Fibroblast of gingiva (primary cell): ENCODE measurements at regions not wholly inside any gene's neighbourhood (a gene's known extent, or its start where the extent isn't known, plus 50 kb on each side); places are given as distances from the start of the nearest gene placed in this dataset.
"Not testable (repeated sequence)": the region's sequence is repeated elsewhere in the genome, so short reads cannot be mapped to it uniquely, and the experiment has no call there.

Experiments used
- DNase-seq: peaks from one replicate; pipeline ENCODE4 v3.0.0-alpha.2; 2011; ENCODE audit warnings: low read depth

DNA sequence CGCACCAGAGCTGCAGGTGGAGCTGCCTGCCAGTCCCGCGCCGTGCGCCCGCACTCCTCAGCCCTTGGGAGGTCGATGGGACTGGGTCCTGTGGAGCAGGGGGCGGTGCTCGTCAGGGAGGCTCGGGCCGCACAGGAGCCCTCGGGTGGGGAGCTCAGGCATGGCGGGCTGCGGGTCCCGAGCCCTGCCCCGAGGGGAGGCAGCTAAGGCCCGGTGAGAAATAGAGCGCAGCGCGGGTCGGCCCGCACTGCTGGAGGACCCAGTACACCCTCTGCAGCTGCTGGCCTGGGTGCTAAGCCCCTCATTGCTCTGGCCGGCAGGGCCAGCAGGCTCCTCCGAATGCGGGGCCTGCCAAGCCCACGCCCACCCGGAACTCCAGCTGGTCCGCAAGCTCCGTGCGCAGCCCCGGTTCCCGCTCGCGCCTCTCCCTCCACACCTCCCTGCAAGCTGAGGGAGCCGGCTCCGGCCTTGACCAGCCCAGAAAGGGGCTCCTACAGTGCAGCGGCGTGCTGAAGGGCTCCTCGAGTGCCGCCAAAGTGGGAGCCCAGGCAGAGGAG is 403.7 kb upstream of the KLHL1 start:
- DNase-seq = not testable (repeated sequence)

DNA sequence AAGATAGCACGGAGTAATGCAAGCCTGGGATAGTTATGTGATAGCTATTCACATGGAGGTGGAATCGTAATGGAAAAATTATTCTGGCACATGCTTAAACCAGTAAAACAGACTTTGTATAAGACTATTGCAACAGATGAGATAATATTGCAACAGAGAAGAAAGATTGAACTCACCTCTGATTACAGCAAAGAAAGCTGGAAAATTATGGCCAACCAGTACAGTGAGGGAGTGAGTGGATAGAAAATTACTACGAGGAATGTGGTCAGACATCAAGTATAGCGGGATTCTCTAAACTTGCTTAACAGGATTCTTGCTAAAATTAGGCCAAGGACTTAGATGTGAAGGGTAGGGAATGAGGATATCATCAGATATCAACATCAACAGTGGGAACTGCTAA is 397.6 kb upstream of the KLHL1 start:
- no peak for DNase-seq

DNA sequence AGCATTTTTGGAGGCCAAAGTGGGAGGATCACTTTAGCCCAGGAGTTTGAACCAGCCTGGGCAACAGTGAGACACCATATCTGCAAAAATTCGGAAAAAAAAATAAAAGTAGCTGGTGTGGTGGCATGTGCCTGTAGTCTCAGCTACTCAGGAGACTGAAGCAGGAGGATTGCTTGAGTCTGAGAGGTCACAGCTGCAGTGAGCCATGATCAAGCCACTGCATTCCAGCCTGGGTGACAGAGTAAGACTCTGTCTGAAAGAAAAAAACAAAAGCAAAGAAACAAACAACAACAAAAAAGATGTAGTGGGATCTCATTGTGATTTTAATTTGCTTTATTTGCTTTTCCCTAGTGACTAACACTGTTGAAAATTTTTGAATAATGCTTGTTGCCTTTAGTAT is 394.7 kb upstream of the KLHL1 start:
- no peak for DNase-seq

DNA sequence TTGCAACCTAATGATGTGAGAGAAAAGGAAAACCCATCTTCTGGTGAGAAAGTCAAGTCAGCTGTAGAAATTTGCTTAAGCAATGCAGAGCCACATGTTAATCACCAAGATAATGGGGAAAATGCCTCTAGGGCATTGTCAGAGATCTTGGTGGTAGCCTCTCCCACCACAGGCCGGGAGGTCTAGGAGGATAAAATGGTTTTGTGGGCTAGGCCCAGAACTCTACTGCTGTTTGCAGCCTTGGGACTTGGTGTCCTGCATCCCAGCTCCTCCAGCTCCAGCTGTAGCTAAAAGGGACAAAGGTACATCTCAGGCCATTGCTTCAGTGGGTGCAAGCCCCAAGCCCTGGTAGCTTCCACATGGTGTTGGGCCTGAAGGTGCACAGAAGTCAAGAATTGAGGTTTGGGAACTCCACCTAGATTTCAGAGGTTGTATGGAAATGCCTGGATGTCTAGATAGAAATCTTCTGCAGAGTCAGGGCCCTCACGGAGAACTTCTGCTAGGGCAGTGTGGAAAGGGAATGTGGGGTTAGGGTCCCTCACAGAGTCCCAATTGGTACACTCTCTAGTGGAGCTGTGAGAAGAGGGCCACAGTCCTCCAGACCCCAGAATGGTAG is 382.2 kb upstream of the KLHL1 start:
- no peak for DNase-seq

DNA sequence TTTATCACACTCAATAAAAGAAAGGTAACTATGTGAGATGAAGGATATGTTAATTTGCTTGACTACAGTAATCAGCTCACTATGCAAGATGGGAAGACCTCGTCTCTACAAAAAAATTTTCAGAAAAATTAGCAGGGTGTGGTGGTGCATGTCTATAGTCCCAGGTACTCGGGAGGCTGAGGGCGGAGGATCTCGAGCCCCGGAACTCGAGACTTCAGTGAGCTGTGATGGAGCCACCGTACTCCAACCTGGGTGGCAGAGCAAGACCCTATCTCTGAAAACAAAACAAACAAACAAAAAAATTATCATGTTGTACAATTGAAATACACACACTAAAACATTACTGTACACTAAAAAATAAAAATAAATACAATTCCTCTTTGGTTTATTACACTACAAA is 376.7 kb upstream of the KLHL1 start:
- no peak for DNase-seq

DNA sequence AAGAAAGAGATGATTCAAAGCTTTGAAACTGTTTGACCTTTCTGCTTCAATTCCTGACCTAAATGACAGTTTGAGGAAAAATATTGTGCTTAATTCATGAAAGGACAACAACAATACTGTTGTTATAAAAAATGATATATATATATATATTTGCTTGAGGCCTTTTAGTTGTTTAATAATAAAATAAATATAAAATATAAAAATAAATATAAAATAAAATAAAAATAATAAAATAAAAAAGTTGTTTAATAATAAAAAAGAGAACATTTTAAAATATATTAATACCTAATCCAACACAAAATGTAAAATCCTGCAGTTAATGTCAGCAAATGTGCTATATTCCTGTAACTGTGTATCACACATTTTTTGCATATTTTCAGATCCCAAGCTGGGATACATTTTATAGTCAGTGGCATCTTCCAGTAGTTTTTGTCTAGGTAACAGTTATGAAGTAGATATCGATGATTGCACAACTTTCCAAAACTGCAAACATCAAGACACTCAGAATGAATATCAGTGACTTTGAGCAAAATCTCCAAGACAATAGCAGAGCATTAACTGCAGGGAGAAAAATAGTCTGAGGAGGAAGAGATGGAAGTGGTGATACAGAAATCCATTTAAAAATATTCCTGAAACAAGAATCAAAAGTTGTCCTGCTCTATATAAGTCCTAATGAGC is 375.5 kb upstream of the KLHL1 start:
- DNase-seq = no peak

DNA sequence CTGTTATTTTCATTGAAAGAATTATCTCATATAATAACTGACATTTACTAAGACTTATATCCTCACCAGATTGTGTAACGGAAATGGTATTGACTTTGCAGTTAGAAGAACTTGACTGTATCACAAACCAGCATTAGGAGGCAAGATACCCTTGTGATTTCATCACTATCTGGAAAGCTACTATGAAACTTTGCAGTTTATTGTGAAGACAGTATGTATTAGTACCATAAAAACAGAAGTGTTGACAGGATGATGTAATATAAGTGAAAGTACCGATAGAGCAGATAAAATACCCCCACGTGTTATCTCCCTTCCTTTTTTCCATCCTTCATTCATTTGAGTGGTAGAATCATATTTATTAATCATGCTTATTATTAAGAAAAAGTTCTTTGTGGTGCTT is 365.7 kb upstream of the KLHL1 start:
- no peak for DNase-seq

DNA sequence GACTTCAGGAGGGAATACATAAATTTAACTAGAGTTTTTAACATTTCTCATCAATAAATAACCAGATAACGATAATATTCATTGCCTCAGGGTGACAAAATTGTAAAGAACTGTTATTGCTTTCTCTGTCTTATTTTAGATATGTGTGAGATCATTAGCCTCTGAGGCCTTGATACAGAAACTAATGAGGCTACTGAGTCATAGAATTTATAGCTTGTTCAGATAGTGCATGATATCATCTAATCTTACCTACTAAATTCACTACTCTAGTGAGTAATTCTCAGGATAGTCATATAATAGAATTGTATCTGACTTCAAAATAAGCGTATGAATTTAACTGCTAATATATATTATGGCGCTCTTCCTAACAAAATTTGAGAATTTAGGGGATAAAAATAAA is 360.8 kb upstream of the KLHL1 start:
- DNase-seq = no peak

DNA sequence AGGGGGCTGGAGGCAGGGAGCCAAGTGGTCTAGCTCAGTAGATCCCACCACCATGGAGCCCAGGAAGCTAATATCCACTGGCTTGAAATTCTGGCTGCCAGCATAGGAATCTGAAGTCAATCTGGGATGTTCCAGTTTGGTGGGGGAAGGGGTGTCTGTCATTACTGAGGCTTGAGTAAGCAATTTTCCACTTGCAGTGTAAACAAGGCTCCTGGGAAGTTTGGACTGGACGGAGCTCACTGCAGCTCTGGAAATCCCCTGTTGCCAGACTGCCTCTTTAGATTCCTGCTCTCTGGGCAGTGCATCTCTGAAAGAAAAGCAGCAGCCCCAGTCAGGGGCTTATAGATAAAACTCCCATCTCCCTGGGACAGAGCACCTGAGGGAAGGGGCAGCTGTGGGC is 349.2 kb upstream of the KLHL1 start:
- DNase-seq = no peak

DNA sequence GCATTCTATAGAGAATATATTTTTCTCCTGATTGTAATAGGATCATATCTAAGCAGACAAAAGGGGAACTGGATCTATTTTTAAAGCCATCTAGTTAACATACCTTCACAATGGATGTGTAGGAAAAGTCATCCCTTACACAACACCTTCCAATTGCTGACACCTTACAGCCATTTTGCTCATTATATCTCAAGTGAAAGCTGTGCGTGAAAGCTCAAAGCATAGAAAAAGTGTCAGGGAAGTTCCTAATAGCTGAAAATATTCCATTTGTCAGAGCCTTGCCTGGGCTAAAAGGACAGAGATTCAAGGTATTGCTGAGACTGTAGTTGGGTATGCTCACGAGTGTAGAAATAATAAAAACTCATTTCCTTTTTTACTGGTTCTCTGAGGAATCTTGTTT is 340.6 kb upstream of the KLHL1 start:
- DNase-seq = no peak

DNA sequence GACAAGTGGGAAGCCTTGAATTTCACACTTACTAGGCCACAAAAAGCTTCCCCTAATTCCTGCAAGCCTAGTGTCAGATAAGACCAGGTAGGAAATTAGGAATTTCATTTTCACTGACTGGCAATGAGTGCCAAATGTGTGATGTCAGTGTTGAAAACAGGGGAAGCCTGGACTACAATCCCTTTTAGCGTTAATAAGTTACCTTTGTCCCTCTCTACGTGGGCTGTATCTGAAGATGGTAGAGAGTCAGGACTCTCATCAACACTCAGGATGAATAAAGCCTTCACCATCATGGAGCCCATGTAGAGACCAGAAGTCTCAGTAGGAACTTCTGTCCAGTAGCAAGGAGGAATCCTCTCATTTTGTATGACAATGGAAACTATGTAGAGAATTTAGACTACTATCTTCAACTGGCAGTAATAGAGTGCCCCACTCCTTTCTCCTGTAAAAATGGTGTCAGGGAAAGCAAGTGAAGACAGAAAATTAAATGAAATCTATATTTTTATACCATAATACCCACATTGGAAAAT is 324.1 kb upstream of the KLHL1 start:
- no peak for DNase-seq

DNA sequence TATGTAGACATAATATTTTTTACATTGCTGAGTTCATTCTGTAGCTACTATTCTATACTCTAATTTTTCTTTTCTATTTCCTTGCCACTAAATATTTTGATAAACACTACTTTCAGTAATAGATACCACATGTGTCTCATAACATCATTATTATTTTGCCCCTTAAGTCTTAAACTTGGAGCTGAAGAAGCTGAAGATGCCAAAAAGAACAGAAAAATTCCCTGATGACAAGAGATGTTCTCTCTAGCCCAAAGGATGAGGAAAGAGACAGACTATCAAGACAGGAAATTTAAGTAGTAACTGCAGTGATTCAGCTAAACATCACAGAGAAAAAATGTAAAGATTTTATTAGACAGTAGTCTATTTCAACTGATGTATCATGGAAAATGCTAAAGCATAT is 322.0 kb upstream of the KLHL1 start:
- DNase-seq = no peak

DNA sequence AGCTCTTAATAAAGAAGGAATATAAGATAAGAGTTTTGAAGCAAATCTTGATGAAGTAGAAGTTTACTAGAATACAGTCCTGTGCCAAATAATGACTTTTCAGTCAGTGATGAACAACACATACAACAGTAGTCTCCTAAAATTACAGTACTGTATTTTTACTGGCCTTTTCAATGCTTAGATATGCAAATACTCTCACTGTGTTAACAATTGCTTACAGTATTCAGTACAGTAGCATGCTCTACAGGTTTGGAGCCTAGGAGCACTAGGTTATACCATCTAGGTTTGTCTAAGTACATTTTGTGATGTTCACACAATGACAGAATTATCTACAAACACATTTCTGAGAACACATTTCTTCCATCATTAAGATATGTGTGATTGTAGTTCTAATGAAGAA is 316.7 kb upstream of the KLHL1 start:
- DNase-seq = no peak

DNA sequence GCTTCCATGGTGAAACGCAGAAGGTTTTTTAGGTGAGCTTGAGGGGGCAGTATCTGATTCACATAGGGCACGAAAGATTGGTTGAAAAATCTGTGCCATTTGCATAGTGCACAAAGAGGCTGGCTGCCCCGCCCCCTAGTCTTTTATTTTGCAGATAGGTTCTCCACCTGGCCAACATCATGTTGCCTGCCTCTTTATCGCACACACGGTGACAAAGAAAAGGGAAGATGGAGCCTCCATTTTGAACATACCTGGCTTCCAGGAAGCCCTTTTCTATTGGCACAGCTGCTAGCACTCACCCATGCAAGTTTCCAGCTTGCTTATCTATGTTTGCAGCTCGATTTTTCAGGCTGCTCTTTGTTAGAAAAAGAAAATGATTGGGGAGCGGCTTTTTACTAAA is 316.2 kb upstream of the KLHL1 start:
- no peak for DNase-seq

DNA sequence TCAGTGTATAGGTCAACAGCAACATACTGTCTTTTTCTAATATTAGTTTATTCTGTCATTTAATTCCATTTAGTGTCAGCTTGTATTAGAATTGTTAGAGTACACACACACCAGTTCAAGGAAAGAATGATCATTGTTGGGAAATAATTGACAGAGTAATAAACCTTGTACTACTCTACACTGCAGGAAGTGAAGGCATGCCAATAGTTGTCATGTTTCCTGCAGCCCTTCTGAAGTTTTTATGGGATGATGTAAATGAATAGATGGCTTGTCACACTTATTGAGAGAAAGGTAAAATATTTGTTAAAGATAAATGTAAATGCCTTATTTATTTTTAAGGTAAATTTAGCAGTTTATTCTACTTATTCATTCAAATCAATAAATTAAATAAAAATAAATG is 306.9 kb upstream of the KLHL1 start:
- no peak for DNase-seq

DNA sequence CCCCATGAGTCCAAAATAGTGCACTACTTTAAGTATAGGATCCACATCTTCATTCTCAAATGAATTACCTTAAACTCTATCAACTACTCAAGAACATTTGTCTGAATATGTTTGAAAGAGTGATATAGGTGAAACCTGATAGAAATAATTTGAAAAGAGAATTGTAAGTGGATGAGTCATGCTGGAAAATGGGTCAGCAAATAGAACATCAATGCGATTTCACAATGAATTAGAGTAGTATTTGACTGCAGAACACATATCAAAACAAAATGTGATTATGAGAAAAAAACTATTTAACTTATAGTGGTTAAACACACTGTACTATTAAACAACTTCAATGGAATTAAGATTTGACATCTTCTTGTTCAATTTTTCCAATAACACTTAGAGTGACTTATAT is 300.6 kb upstream of the KLHL1 start:
- no peak for DNase-seq

DNA sequence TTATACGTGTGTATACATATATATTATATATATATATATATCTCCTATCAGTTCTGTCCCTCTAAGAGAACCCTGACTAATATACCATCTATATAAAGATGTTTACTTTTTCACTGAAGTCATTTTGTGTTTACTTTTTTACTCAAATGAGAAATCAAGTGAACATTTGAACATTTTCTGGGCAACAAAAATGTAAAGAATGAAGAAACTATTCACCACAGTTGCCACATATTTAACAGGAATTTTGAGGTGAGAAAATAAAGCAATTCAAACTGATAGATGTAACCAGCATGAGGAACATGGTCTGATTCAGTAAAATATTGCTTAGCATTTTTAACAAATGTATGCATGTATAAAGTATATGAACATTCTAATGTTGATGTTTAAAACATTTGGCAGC is 299.2 kb upstream of the KLHL1 start:
- no peak for DNase-seq

DNA sequence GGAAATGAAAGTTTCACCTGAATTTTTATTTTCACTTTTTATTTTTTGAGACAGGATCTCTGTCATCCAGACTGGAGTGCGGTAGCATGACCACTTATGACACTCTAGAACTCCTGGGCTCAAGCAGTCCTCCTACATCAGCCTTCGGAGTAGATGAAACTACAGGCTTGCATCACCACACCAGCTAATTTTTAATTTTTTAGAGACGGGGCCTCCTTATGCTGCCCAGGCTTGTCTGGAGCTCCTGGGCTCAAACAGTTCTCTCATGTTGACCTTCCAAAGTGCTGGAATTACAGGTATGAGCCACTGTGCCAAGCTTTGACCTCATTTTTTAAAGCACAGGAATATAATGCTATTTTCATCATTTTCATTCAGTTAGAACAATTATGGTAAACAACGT is 297.0 kb upstream of the KLHL1 start:
- no peak for DNase-seq

DNA sequence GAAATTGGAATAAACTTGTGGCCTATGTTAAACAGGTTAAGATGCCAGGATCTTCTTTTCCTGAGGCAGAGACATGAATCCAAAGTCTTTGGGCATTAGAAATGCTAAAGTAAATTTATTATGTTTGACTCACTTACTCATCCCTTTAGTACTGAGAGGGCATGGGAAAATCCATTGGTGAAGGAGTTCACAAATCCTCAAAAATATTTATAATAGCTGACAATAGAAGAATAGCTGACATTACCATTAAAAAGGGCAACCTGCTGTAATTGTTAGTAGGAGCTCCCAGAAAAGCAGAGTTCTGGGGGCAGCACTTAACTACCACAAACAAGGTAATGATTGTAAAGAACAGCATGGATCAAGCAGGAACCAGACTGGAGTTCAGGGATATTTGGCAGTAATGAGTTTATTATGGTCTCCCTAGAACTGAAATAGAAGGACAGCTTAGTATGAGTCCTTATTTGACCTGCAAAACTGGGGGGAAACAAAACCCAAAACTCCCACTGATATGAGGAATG is 285.8 kb upstream of the KLHL1 start:
- DNase-seq = no peak

DNA sequence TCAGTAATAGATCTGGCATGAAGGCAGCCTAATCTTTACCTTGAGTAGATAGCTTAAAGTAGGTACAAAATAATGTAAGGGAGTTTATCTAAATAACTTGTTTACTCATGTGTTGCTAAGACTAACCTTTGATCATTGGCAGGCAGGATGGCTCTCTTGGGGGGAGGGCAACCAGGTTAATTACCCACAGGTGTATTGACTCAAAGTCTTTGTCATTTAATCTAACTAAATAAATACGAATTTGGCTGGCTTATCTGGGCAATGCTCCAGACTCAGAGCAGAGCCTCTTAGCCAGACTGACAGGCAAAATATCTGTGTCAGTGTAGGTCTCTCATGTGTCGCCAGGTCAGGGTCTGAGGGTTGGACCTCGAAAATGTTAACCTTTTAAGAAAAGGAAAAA is 283.4 kb upstream of the KLHL1 start:
- no peak for DNase-seq

DNA sequence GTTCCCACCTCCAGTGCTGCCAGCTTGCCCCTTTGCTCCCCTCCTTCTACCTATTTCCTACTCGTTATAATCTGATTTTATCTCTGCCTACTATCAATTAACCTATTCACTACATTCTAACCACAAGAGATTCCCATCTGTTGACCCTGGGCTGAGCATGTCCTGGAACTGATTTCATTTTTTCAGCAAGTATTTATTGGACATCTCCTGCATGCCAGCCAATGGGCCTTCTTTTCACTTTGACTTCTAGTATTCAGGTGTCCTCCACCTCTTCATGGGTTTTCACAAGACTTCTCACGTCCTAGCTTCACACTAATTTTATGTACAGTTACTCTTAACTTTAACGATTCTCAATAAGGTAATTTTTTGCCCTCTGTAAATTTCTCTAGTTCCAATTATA is 282.7 kb upstream of the KLHL1 start:
- DNase-seq = no peak

DNA sequence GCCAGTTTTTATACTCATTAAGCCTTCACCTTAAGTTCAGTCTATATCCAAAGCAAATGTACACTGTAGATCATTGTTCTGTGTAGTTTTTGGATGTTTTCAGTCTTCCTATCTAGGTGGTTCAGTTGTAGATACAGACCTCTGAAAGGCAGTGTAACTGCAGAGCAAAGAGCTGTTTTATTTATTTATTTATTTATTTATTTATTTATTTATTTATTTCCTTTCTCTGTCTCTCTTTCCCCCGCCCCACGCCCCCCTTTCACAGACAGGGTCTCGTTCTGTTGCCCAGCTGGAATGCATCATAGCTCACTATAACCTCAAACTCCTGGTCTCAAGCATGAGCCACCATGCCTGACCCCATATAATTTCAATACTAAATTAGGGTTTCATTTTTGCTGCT is 281.8 kb upstream of the KLHL1 start:
- no peak for DNase-seq

DNA sequence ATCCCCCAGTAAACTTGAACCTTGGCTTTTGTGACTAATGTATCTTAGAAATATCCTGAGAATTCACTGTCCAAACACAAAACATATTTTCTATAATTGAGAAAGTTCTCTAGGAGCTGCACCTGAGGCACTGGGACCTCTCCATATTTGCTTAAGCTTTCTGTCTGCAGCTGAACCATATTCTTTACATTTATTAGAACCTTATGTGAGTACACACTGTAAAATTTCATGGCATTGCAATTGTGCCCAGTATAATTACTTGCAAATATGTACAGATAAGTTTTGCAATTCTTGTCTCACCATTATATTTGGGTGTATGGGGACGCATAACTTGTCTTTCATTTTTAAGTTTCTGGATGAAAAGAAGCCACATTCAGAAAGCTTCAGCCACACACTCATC is 280.7 kb upstream of the KLHL1 start:
- DNase-seq = no peak

DNA sequence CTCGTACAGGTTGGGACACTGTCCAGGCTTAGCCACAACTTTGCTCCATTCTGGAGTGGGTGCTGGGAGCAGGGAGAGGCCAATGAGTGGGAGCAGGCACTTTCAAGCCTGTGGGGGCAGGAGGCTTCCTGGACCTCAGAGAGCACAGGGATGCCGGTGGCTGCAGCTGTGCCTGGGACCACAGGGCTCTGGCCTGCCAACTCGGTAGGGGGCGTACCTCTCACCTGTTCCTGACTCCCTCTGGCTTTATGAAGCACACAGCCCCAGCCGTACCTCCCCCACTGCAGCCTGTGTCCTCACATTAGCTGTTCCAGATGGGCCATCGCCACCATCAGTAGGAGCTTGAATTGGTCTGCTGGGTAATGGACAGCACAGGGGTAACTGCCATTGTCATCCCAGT is 278.7 kb upstream of the KLHL1 start:
- DNase-seq = no peak
